WTC11 (cell line): ENCODE measurements at regions not wholly inside any gene's neighbourhood (a gene's known extent, or its start where the extent isn't known, plus 50 kb on each side); places are given as distances from the start of the nearest gene placed in this dataset.

Experiments
- ATAC-seq: fragments of 200-7000 bp; cut with Tn5 transposase; 2 replicates; pipeline ENCODE4 v1.10.0; 2021; ENCODE audit warnings: mild to moderate bottlenecking, moderate library complexity
- CTCF ChIA-PET: fragments of 300-600 bp; sonication (Branson Sonifier 250); formaldehyde crosslinking; loops from one replicate; lab custom pipeline; 2021; ENCODE audit warnings: antibody characterized with exemption; lab: Charles Lee
- POLR2A ChIA-PET: fragments of 350-600 bp; sonication (Branson Sonifier 250); formaldehyde crosslinking; loops from one replicate; lab custom pipeline; 2021; ENCODE audit warnings: antibody characterized with exemption; lab: Charles Lee
- DNase-seq: peaks from one replicate; pipeline ENCODE4 v3.0.0; 2021; ENCODE audit warnings: low spot score
- H3K27ac Mint-ChIP-seq: 2 replicates; pipeline ENCODE4 v1.8.0; 2021; ENCODE audit warnings: mixed read lengths
- H3K27me3 Mint-ChIP-seq: 2 replicates; pipeline ENCODE4 v1.8.0; 2021; ENCODE audit warnings: low read depth, mild to moderate bottlenecking, moderate library complexity, mixed read lengths
- H3K36me3 Mint-ChIP-seq: 2 replicates; pipeline ENCODE4 v1.8.0; 2021; ENCODE audit warnings: mixed read lengths
- H3K4me1 Mint-ChIP-seq: 2 replicates; pipeline ENCODE4 v1.8.0; 2022; ENCODE audit warnings: mixed read lengths
- H3K4me3 Mint-ChIP-seq: 2 replicates; pipeline ENCODE4 v1.8.0; 2021; ENCODE audit warnings: mild to moderate bottlenecking, moderate library complexity, mixed read lengths
- H3K9me3 Mint-ChIP-seq: 2 replicates; pipeline ENCODE4 v1.8.0; 2021; ENCODE audit warnings: mixed read lengths
- CBFB ChIP-seq: sonication (generic); formaldehyde crosslinking; IDR thresholded peaks from 2 replicates; pipeline ENCODE4 v1.8.1; 2022; ENCODE audit warnings: mild to moderate bottlenecking, low read depth, missing genetic modification reagents
- E2F4 ChIP-seq: sonication (generic); formaldehyde crosslinking; IDR thresholded peaks from 2 replicates; pipeline ENCODE4 v1.8.1; 2022; ENCODE audit warnings: low read depth, mild to moderate bottlenecking, moderate library complexity, missing genetic modification reagents, borderline replicate concordance
- E2F5 ChIP-seq: sonication (generic); formaldehyde crosslinking; IDR thresholded peaks from 2 replicates; pipeline ENCODE4 v1.8.1; 2022; ENCODE audit warnings: mild to moderate bottlenecking, moderate library complexity, missing genetic modification reagents
- ERG ChIP-seq: fragments of 250-450 bp; sonication (Bioruptor Pico); IDR thresholded peaks from 2 replicates; pipeline ENCODE4 v1.8.0; 2021; ENCODE audit warnings: mild to moderate bottlenecking
- FOXP1 ChIP-seq: sonication (generic); formaldehyde crosslinking; IDR thresholded peaks from 2 replicates; pipeline ENCODE4 v1.8.0; 2022; ENCODE audit warnings: missing genetic modification reagents, mild to moderate bottlenecking, moderate library complexity, borderline replicate concordance
- GRHL2 ChIP-seq: fragments of 250-450 bp; sonication (Bioruptor Pico); IDR thresholded peaks from 2 replicates; pipeline ENCODE4 v1.8.0; 2022; ENCODE audit warnings: mild to moderate bottlenecking, moderate library complexity; ENCODE audit not compliant: insufficient replicate concordance, severe bottlenecking
- HMGA2 ChIP-seq: fragments of 250-450 bp; sonication (Bioruptor Pico); IDR thresholded peaks from 2 replicates; pipeline ENCODE4 v1.4.0; 2021; ENCODE audit warnings: mild to moderate bottlenecking, moderate library complexity
- IRF2 ChIP-seq: sonication (generic); formaldehyde crosslinking; IDR thresholded peaks from 2 replicates; pipeline ENCODE4 v1.8.0; 2022; ENCODE audit warnings: low read depth, missing genetic modification reagents, borderline replicate concordance
- MXD4 ChIP-seq: fragments of 250-450 bp; sonication (Bioruptor Pico); IDR thresholded peaks from 2 replicates; pipeline ENCODE4 v1.8.0; 2021; ENCODE audit warnings: mild to moderate bottlenecking, moderate library complexity, borderline replicate concordance
- NFE2L1 ChIP-seq: sonication (generic); formaldehyde crosslinking; IDR thresholded peaks from 2 replicates; pipeline ENCODE4 v1.8.1; 2023; ENCODE audit warnings: missing genetic modification reagents
- OVOL2 ChIP-seq: fragments of 250-450 bp; sonication (Bioruptor Pico); IDR thresholded peaks from 2 replicates; pipeline ENCODE4 v1.9.0; 2021; ENCODE audit warnings: mild to moderate bottlenecking, borderline replicate concordance
- TCF7 ChIP-seq: sonication (generic); formaldehyde crosslinking; IDR thresholded peaks from 2 replicates; pipeline ENCODE4 v1.8.0; 2022; ENCODE audit warnings: mild to moderate bottlenecking, low read depth, missing genetic modification reagents, moderate library complexity
- USF1 ChIP-seq: sonication (generic); formaldehyde crosslinking; IDR thresholded peaks from 2 replicates; pipeline ENCODE4 v1.8.0; 2022; ENCODE audit warnings: mild to moderate bottlenecking, missing genetic modification reagents
- USF2 ChIP-seq: sonication (generic); formaldehyde crosslinking; IDR thresholded peaks from 2 replicates; pipeline ENCODE4 v1.8.1; 2023; ENCODE audit warnings: mild to moderate bottlenecking, missing genetic modification reagents, moderate library complexity
- ZNF512 ChIP-seq: sonication (generic); formaldehyde crosslinking; IDR thresholded peaks from 2 replicates; pipeline ENCODE4 v1.8.1; 2022; ENCODE audit warnings: missing genetic modification reagents, borderline replicate concordance
- ZSCAN18 ChIP-seq: fragments of 250-450 bp; sonication (Bioruptor Pico); IDR thresholded peaks from 2 replicates; pipeline ENCODE4 v2.1.2; 2022; ENCODE audit warnings: mild to moderate bottlenecking, moderate library complexity

- ChIA-PET POLR2A (no interaction called here), CTCF (no interaction called here)
- no peak overlapping the region for H3K4me3 Mint-ChIP-seq
- no peak overlapping the region for H3K27ac Mint-ChIP-seq
- peaks cover 27% of the 10 kb centered on the region for H3K9me3 Mint-ChIP-seq
- H3K27me3 Mint-ChIP-seq, result peaks cover 88% of the 10 kb centered on the region
- ATAC-seq (no peak), DNase-seq (no peak)
- TF ChIP-seq OVOL2 (no peak), IRF2 (no peak), ZNF512 (no peak), HMGA2 (CRISPR knock-in tag) (no peak), E2F4 (no peak)
- peaks cover 4% of the 10 kb centered on the region; the same call in 1 of the 2 replicates for H3K36me3 Mint-ChIP-seq
- peaks cover 8% of the 10 kb centered on the region for H3K4me1 Mint-ChIP-seq
Measured at GRCh38 chr20:60950561-60950960, 301.5 kb upstream of the CDH4 start.

GRCh38 chr20:60950974-60951373 is 301.1 kb upstream of the CDH4 start:
- peaks cover 25% of the 10 kb centered on the region for H3K9me3 Mint-ChIP-seq
- DNase-seq (no peak), ATAC-seq (no peak)
- TF ChIP-seq TCF7 (CRISPR knock-in tag) (no peak), CBFB (CRISPR knock-in tag) (no peak), MXD4 (CRISPR knock-in tag) (no peak), USF1 (no peak), HMGA2 (CRISPR knock-in tag) (no peak), ERG (CRISPR knock-in tag) (no peak), FOXP1 (CRISPR knock-in tag) (no peak), USF2 (no peak), GRHL2 (no peak), ZSCAN18 (CRISPR knock-in tag) (no peak), NFE2L1 (CRISPR knock-in tag) (no peak), E2F5 (no peak)
- peaks cover 4% of the 10 kb centered on the region; the same call in 1 of the 2 replicates for H3K36me3 Mint-ChIP-seq
- H3K4me1 Mint-ChIP-seq, result peaks cover 8% of the 10 kb centered on the region
- ChIA-PET CTCF (no interaction called here), POLR2A (no interaction called here)
- no peak overlapping the region for H3K4me3 Mint-ChIP-seq
- H3K27me3 Mint-ChIP-seq, result peaks cover 88% of the 10 kb centered on the region
- H3K27ac Mint-ChIP-seq, result no peak overlapping the region
